Endothelial cell of umbilical vein (primary cell): ENCODE measurements at regions not wholly inside any gene's neighbourhood (a gene's known extent, or its start where the extent isn't known, plus 50 kb on each side); places are given as distances from the start of the nearest gene placed in this dataset.

Source experiments
- POLR2A ChIP-seq: IDR thresholded peaks from 2 replicates; pipeline ENCODE4 v1.6.1; 2012; ENCODE audit warnings: low read depth, mild to moderate bottlenecking, control low read depth, low read length
- TF ChIP-seq, protein P1 (sequence below), 2 donors: IDR thresholded peaks; 1 replicate in 1 of 2; 2 replicates in 1 of 2; pipeline ENCODE4 v1.5.1; 2011; ENCODE audit warnings: low read length in 2 of 2, mild to moderate bottlenecking in 2 of 2, moderate library complexity in 2 of 2, control low read depth in 1 of 2, inconsistent platforms in 1 of 2, low read depth in 1 of 2; ENCODE audit not compliant: insufficient read depth in 1 of 2; ENCODE audit errors: extremely low read depth in 1 of 2

DNA sequence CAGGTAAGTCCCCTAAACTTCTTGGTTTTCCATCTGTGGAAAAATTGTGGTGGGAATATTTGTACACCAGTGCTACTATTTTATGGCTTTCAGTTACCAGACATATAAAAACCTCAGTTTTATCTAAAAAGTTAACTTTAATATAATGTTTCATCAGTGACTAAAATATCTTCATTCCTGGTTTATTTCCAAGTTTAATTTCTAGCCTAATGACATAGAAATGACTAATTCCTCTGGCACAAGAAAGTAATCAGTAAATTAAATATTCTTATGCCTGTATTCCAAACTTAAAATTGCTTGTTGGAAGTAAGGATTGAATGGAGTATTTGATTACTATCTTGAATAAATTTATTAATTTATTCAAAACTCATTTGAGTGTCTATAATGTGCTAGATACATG lies 757.0 kb downstream of the CDH11 start:
- TF ChIP-seq, protein P1, sequence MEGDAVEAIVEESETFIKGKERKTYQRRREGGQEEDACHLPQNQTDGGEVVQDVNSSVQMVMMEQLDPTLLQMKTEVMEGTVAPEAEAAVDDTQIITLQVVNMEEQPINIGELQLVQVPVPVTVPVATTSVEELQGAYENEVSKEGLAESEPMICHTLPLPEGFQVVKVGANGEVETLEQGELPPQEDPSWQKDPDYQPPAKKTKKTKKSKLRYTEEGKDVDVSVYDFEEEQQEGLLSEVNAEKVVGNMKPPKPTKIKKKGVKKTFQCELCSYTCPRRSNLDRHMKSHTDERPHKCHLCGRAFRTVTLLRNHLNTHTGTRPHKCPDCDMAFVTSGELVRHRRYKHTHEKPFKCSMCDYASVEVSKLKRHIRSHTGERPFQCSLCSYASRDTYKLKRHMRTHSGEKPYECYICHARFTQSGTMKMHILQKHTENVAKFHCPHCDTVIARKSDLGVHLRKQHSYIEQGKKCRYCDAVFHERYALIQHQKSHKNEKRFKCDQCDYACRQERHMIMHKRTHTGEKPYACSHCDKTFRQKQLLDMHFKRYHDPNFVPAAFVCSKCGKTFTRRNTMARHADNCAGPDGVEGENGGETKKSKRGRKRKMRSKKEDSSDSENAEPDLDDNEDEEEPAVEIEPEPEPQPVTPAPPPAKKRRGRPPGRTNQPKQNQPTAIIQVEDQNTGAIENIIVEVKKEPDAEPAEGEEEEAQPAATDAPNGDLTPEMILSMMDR (IDR thresholded peaks at IDR 0.05; ENCODE audit: extremely low read depth in 1 of 2, insufficient read depth in 1 of 2, low read depth in 1 of 2, low read length in 2 of 2) = no peak
- no peak for TF ChIP-seq POLR2A
